IMR-90 (cell line): ENCODE measurements at regions not wholly inside any gene's neighbourhood (a gene's known extent, or its start where the extent isn't known, plus 50 kb on each side); places are given as distances from the start of the nearest gene placed in this dataset.
A peak's percentile ranks its signal among the peaks of the same experiment; 100 is the strongest.

Experiments
- ATAC-seq: fragments of 200-7000 bp; cut with Tn5 transposase; 2 replicates; pipeline ENCODE4 v1.9.1; 2020; ENCODE audit warnings: low read depth, mild to moderate bottlenecking, moderate library complexity
- BruUV-seq: library from RNA; stranded (reverse); fragments of 400-500 nt; replicated peaks from 2 replicates; lab custom pipeline; 2021; lab: Mats Ljungman, UMichigan
- CTCF ChIA-PET: fragments of 300-600 bp; formaldehyde crosslinking; extraction: SDS; loops from one replicate; lab custom pipeline; 2021; ENCODE audit warnings: antibody characterized with exemption; lab: Yijun Ruan, JAX
- POLR2A ChIA-PET: fragments of 300-600 bp; sonication (Branson Sonifier 250); formaldehyde crosslinking; loops from one replicate; lab custom pipeline; 2022; ENCODE audit warnings: antibody characterized with exemption; ENCODE audit not compliant: unreplicated experiment; lab: Charles Lee
- DNase-seq: peaks from one replicate; pipeline ENCODE4 v3.0.0; 2013
- H2AFZ ChIP-seq: replicated peaks from 2 replicates; pipeline ENCODE3; 2013; ENCODE audit warnings: low read length, mild to moderate bottlenecking; ENCODE audit not compliant: poor library complexity
- H2AK5ac ChIP-seq: 2 replicates; pipeline ENCODE4 v1.6.1; 2013; ENCODE audit warnings: low read depth, low read length, inconsistent platforms
- H2AK9ac ChIP-seq: replicated peaks from 2 replicates; pipeline ENCODE3; 2013; ENCODE audit warnings: mild to moderate bottlenecking, low read depth, low read length, moderate library complexity; ENCODE audit not compliant: poor library complexity
- H2BK120ac ChIP-seq: 2 replicates; pipeline ENCODE4 v1.6.1; 2013; ENCODE audit warnings: low read depth, low read length, inconsistent platforms
- H2BK15ac ChIP-seq: 3 replicates; pipeline ENCODE4 v1.6.1; 2013; ENCODE audit warnings: low read depth, low read length, inconsistent platforms
- H2BK20ac ChIP-seq: 2 replicates; pipeline ENCODE4 v1.6.1; 2013; ENCODE audit warnings: low read depth, mild to moderate bottlenecking, inconsistent platforms, low read length, moderate library complexity
- H2BK5ac ChIP-seq: 2 replicates; pipeline ENCODE4 v1.6.1; 2013; ENCODE audit warnings: mild to moderate bottlenecking, low read depth, low read length, inconsistent platforms; ENCODE audit not compliant: poor library complexity, severe bottlenecking
- H3K14ac ChIP-seq: replicated peaks from 2 replicates; pipeline ENCODE4 v1.6.1; 2013; ENCODE audit warnings: low read depth, low read length, inconsistent platforms
- H3K18ac ChIP-seq: 2 replicates; pipeline ENCODE4 v1.6.1; 2013; ENCODE audit warnings: low read depth, low read length, control low read depth
- H3K23ac ChIP-seq: 2 replicates; pipeline ENCODE4 v1.6.1; 2013; ENCODE audit warnings: low read depth, low read length, inconsistent platforms
- H3K27ac ChIP-seq: 2 replicates; pipeline ENCODE4 v1.5.1; 2013; ENCODE audit warnings: mild to moderate bottlenecking, control low read depth, low read length; ENCODE audit not compliant: insufficient read depth
- H3K27me3 ChIP-seq: 2 replicates; pipeline ENCODE4 v1.6.1; 2013; ENCODE audit warnings: low read length; ENCODE audit not compliant: control insufficient read depth, insufficient read depth
- H3K36me3 ChIP-seq: 2 replicates; pipeline ENCODE4 v1.6.1; 2013; ENCODE audit warnings: low read length, mixed read lengths; ENCODE audit not compliant: control insufficient read depth, insufficient read depth
- H3K4ac ChIP-seq: 2 replicates; pipeline ENCODE4 v1.6.1; 2013; ENCODE audit warnings: low read depth, low read length, inconsistent platforms
- H3K4me1 ChIP-seq: 2 replicates; pipeline ENCODE4 v1.6.1; 2013; ENCODE audit warnings: low read length, mixed read lengths; ENCODE audit not compliant: control insufficient read depth, insufficient read depth
- H3K4me2 ChIP-seq: 2 replicates; pipeline ENCODE4 v1.6.1; 2013; ENCODE audit warnings: low read depth, mild to moderate bottlenecking, control low read depth, low read length, moderate library complexity
- H3K4me3 ChIP-seq: 2 replicates; pipeline ENCODE4 v1.5.1; 2013; ENCODE audit warnings: low read depth, mild to moderate bottlenecking, control low read depth, low read length, moderate library complexity; ENCODE audit not compliant: insufficient read depth
- H3K56ac ChIP-seq: 2 replicates; pipeline ENCODE4 v1.6.1; 2013; ENCODE audit warnings: low read length, inconsistent platforms; ENCODE audit not compliant: insufficient read depth; ENCODE audit errors: extremely low read depth
- H3K79me1 ChIP-seq, 2 experiments: 2 replicates each; pipeline ENCODE4 v1.6.1; 2013; ENCODE audit warnings: low read length in 2 of 2, inconsistent platforms in 1 of 2, low read depth in 1 of 2
- H3K9ac ChIP-seq: 2 replicates; pipeline ENCODE4 v1.6.1; 2013; ENCODE audit warnings: low read depth, low read length, control low read depth
- H3K9me1 ChIP-seq: 2 replicates; pipeline ENCODE4 v1.6.1; 2013; ENCODE audit warnings: low read length, inconsistent platforms; ENCODE audit not compliant: insufficient read depth
- H3K9me3 ChIP-seq: 2 replicates; pipeline ENCODE4 v1.6.1; 2013; ENCODE audit warnings: low read length; ENCODE audit not compliant: control insufficient read depth, insufficient read depth
- H4K20me1 ChIP-seq: 2 replicates; pipeline ENCODE4 v1.6.1; 2013; ENCODE audit warnings: low read length, inconsistent platforms; ENCODE audit not compliant: insufficient read depth
- H4K5ac ChIP-seq: 2 replicates; pipeline ENCODE4 v1.6.1; 2013; ENCODE audit warnings: mild to moderate bottlenecking, low read depth, low read length, control low read depth
- H4K8ac ChIP-seq, 2 experiments: 2 replicates each; pipeline ENCODE4 v1.6.1; 2013; ENCODE audit warnings: low read depth in 2 of 2, low read length in 2 of 2, control low read depth in 1 of 2, inconsistent platforms in 1 of 2
- H4K91ac ChIP-seq: 2 replicates; pipeline ENCODE4 v1.6.1; 2013; ENCODE audit warnings: low read depth, low read length, inconsistent platforms; ENCODE audit not compliant: insufficient read depth
- BHLHE40 ChIP-seq: fragments of 150-350 bp; IDR thresholded peaks from 2 replicates; pipeline ENCODE4 v1.6.1; 2016; ENCODE audit warnings: mild to moderate bottlenecking, low read depth, low read length
- CEBPB ChIP-seq: IDR thresholded peaks from 2 replicates; pipeline ENCODE4 v1.6.1; 2012; ENCODE audit warnings: low read depth, low read length, improper control_type of control experiment
- FOS ChIP-seq: fragments of 150-350 bp; IDR thresholded peaks from 2 replicates; pipeline ENCODE4 v1.6.1; 2016; ENCODE audit warnings: low read depth, low read length
- MAFK ChIP-seq: IDR thresholded peaks from 2 replicates; pipeline ENCODE4 v1.6.1; 2012; ENCODE audit warnings: low read depth, low read length, improper control_type of control experiment
- RCOR1 ChIP-seq: IDR thresholded peaks from 2 replicates; pipeline ENCODE4 v1.6.1; 2012; ENCODE audit warnings: mild to moderate bottlenecking, low read length, improper control_type of control experiment; ENCODE audit not compliant: insufficient replicate concordance
- WGBS, 2 experiments: methylation state at CpG; one replicate each; pipeline versions ENCODE4 v1.1.5 to v1.1.7; 2013; ENCODE audit warnings: missing lambda C conversion rate in 2 of 2; ENCODE audit not compliant: insufficient read length in 1 of 2; ENCODE audit errors: extremely low coverage in 2 of 2; 5-methylcytosine and 5-hydroxymethylcytosine counted together
- dilution Hi-C: fragments of 300-500 bp; cut with HindIII; formaldehyde crosslinking; loops from one replicate; pipeline ENCODE4 v1.14.3; 2018; ENCODE audit warnings: low sequenced_read_pairs; ENCODE audit not compliant: unreplicated experiment
- in situ Hi-C: fragments of 300-500 bp; cut with MboI; formaldehyde crosslinking; loops from 3 replicates; pipeline ENCODE4 v1.14.3; 2019; ENCODE audit warnings: low sequenced_read_pairs, inconsistent platforms, mixed read lengths
- intact Hi-C: fragments of 100-400 bp; cut with micrococcal nuclease; formaldehyde crosslinking; loops from 2 replicates; pipeline ENCODE4 v1.10.0; 2022
- TF ChIP-seq, protein P1 (sequence below): fragments of 150-350 bp; IDR thresholded peaks from 2 replicates; pipeline ENCODE4 v1.6.1; 2016; ENCODE audit warnings: low read depth, mild to moderate bottlenecking, low read length, moderate library complexity, borderline replicate concordance
- TF ChIP-seq, protein P2 (sequence below): fragments of 150-350 bp; IDR thresholded peaks from 2 replicates; pipeline ENCODE4 v1.6.1; 2017; ENCODE audit warnings: mild to moderate bottlenecking, antibody characterized with exemption, low read length, low read depth

- no peaks in the 10 kb centered on the region for H3K9me1 ChIP-seq
- intact Hi-C loops (loop anchor here (10.0 kb wide), 3 partner anchors 228 to 1048 kb away; no protein-coding TSS in a partner anchor), in situ Hi-C loops (loop anchor here (10.0 to 25.0 kb wide), 2 partner anchors 68 to 1246 kb away; no protein-coding TSS in a partner anchor), dilution Hi-C loops (no loop called here)
- no peaks in the 10 kb centered on the region for H3K79me1 ChIP-seq
- H3K23ac ChIP-seq: no peak overlapping the region
- ATAC-seq (peak; percentile 54; the same call in 1 of the 2 replicates), DNase-seq (peak; percentile 33)
- no peak overlapping the region for H3K27ac ChIP-seq
- H3K4me1 ChIP-seq: no peaks in the 10 kb centered on the region
- no peak overlapping the region for H2AFZ ChIP-seq
- ChIA-PET POLR2A (no interaction called here), CTCF (no interaction called here)
- H2AK5ac ChIP-seq: no peak overlapping the region
- no peak overlapping the region for H4K8ac ChIP-seq
- H3K36me3 ChIP-seq: no peaks in the 10 kb centered on the region
- H2BK15ac ChIP-seq: no peak overlapping the region
- H2BK120ac ChIP-seq: no peak overlapping the region
- no peak overlapping the region for H3K14ac ChIP-seq
- H3K4me2 ChIP-seq: no peak overlapping the region
- H2AK9ac ChIP-seq: no peak overlapping the region
- no peak overlapping the region for H3K4me3 ChIP-seq
- no peaks in the 10 kb centered on the region; the same call in 1 of the 2 replicates for H3K27me3 ChIP-seq
- H2BK20ac ChIP-seq: no peak overlapping the region
- no peak overlapping the region for H3K18ac ChIP-seq
- H3K4ac ChIP-seq: no peak overlapping the region
- no CpG with 5 or more reads among the region's 4 CpGs for WGBS, 2 experiments
- no peaks in the 10 kb centered on the region for H4K20me1 ChIP-seq
- H3K56ac ChIP-seq: no peak overlapping the region
- H3K9me3 ChIP-seq: no peaks in the 10 kb centered on the region
- no peak overlapping the region for H3K9ac ChIP-seq
- no peak overlapping the region for H2BK5ac ChIP-seq
- BruUV-seq: no TSS peak
- H4K91ac ChIP-seq: no peak overlapping the region
- TF ChIP-seq, protein P1, sequence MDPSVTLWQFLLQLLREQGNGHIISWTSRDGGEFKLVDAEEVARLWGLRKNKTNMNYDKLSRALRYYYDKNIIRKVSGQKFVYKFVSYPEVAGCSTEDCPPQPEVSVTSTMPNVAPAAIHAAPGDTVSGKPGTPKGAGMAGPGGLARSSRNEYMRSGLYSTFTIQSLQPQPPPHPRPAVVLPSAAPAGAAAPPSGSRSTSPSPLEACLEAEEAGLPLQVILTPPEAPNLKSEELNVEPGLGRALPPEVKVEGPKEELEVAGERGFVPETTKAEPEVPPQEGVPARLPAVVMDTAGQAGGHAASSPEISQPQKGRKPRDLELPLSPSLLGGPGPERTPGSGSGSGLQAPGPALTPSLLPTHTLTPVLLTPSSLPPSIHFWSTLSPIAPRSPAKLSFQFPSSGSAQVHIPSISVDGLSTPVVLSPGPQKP: no peak
- TF ChIP-seq FOS: no peak
- TF ChIP-seq, protein P2, sequence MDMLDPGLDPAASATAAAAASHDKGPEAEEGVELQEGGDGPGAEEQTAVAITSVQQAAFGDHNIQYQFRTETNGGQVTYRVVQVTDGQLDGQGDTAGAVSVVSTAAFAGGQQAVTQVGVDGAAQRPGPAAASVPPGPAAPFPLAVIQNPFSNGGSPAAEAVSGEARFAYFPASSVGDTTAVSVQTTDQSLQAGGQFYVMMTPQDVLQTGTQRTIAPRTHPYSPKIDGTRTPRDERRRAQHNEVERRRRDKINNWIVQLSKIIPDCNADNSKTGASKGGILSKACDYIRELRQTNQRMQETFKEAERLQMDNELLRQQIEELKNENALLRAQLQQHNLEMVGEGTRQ: no peak
- TF ChIP-seq RCOR1: no peak
- TF ChIP-seq CEBPB: no peak
- no peak for TF ChIP-seq BHLHE40
- TF ChIP-seq MAFK: no peak; the same call in 1 of the 2 replicates
- H4K5ac ChIP-seq: no peak overlapping the region
Measured at GRCh38 chr11:109933126-109933525, 160.1 kb upstream of the ZC3H12C start.
